HFFc6 (cell line): ENCODE measurements at regions not wholly inside any gene's neighbourhood (a gene's known extent, or its start where the extent isn't known, plus 50 kb on each side); places are given as distances from the start of the nearest gene placed in this dataset.

Source experiments
- DNase-seq: peaks from one replicate; pipeline ENCODE4 v3.0.0-alpha.2; 2018
- H3K27ac Mint-ChIP-seq: 2 replicates; pipeline ENCODE4 v1.8.0; 2020; ENCODE audit warnings: mild to moderate bottlenecking, mixed read lengths
- H3K27me3 Mint-ChIP-seq: 2 replicates; pipeline ENCODE4 v1.8.0; 2021; ENCODE audit warnings: mild to moderate bottlenecking, moderate library complexity, mixed read lengths; ENCODE audit not compliant: insufficient read depth
- H3K36me3 Mint-ChIP-seq: 2 replicates; pipeline ENCODE4 v1.8.0; 2021; ENCODE audit warnings: low read depth, mixed read lengths
- H3K4me1 Mint-ChIP-seq: 2 replicates; pipeline ENCODE4 v1.8.0; 2020; ENCODE audit warnings: low read depth, mixed read lengths
- H3K4me3 Mint-ChIP-seq: 2 replicates; pipeline ENCODE4 v1.8.0; 2020; ENCODE audit warnings: mild to moderate bottlenecking, moderate library complexity, mixed read lengths
- H3K9me3 Mint-ChIP-seq: 2 replicates; pipeline ENCODE4 v1.8.0; 2020; ENCODE audit warnings: mild to moderate bottlenecking, mixed read lengths
- CTCF ChIP-seq: fragments of 200-600 bp; sonication (generic); IDR thresholded peaks from 2 replicates; pipeline ENCODE4 v1.5.0; 2021; ENCODE audit warnings: antibody characterized with exemption, mild to moderate bottlenecking

- Mint-ChIP-seq H3K27me3 (no peaks in the 10 kb centered on the region), H3K4me3 (no peak overlapping the region; the same call in 1 of the 2 replicates), H3K27ac (no peak overlapping the region), H3K36me3 (no peaks in the 10 kb centered on the region), H3K4me1 (peaks cover 53% of the 10 kb centered on the region), H3K9me3 (no peaks in the 10 kb centered on the region)
- DNase-seq, result no peak
- TF ChIP-seq CTCF, result peak; percentile 51
Observed at GRCh38 chrX:7318661-7319060, 170.7 kb upstream of the PUDP start.

- Mint-ChIP-seq H3K36me3 (no peaks in the 10 kb centered on the region), H3K4me1 (peaks cover 53% of the 10 kb centered on the region), H3K27ac (peak overlapping the region; percentile 59), H3K9me3 (no peaks in the 10 kb centered on the region), H3K27me3 (no peaks in the 10 kb centered on the region), H3K4me3 (peak overlapping the region; percentile 36; the same call in 1 of the 2 replicates)
- TF ChIP-seq CTCF, result no peak
- DNase-seq, result no peak
Observed at GRCh38 chrX:7318241-7318640, 170.3 kb upstream of the PUDP start.

- Mint-ChIP-seq H3K27ac (peak overlapping the region; percentile 80), H3K9me3 (no peaks in the 10 kb centered on the region), H3K27me3 (no peaks in the 10 kb centered on the region), H3K4me3 (no peak overlapping the region; the same call in 1 of the 2 replicates), H3K4me1 (peaks cover 52% of the 10 kb centered on the region), H3K36me3 (no peaks in the 10 kb centered on the region)
- TF ChIP-seq CTCF, result no peak
- peak; percentile 56 for DNase-seq
Observed at GRCh38 chrX:7316887-7317286, 168.9 kb upstream of the PUDP start.

- no peak for TF ChIP-seq CTCF
- no peaks in the 10 kb centered on the region for H3K27me3 Mint-ChIP-seq
- H3K4me1 Mint-ChIP-seq, result peaks cover 48% of the 10 kb centered on the region
- H3K27ac Mint-ChIP-seq, result peak overlapping the region; percentile 80
- no peak overlapping the region; the same call in 1 of the 2 replicates for H3K4me3 Mint-ChIP-seq
- DNase-seq, result peak; percentile 9
- no peaks in the 10 kb centered on the region for H3K36me3 Mint-ChIP-seq
- H3K9me3 Mint-ChIP-seq, result no peaks in the 10 kb centered on the region
Observed at GRCh38 chrX:7316280-7316679, 168.3 kb upstream of the PUDP start.

- Mint-ChIP-seq H3K9me3 (no peaks in the 10 kb centered on the region), H3K4me3 (no peak overlapping the region), H3K4me1 (peaks cover 48% of the 10 kb centered on the region), H3K27ac (no peak overlapping the region), H3K36me3 (no peaks in the 10 kb centered on the region), H3K27me3 (no peaks in the 10 kb centered on the region)
- TF ChIP-seq CTCF, result no peak
- no peak for DNase-seq
Observed at GRCh38 chrX:7314425-7314824, 166.5 kb upstream of the PUDP start.

- H3K27ac Mint-ChIP-seq, result no peak overlapping the region
- no peaks in the 10 kb centered on the region for H3K27me3 Mint-ChIP-seq
- no peak overlapping the region for H3K4me3 Mint-ChIP-seq
- H3K9me3 Mint-ChIP-seq, result no peaks in the 10 kb centered on the region
- no peak for DNase-seq
- TF ChIP-seq CTCF, result no peak
- H3K4me1 Mint-ChIP-seq, result no peaks in the 10 kb centered on the region
- peaks cover 5% of the 10 kb centered on the region; the same call in 1 of the 2 replicates for H3K36me3 Mint-ChIP-seq
Observed at GRCh38 chrX:7307720-7308119, 159.8 kb upstream of the PUDP start.
